ENCODE measurements at regions not wholly inside any gene's neighbourhood (a gene's known extent, or its start where the extent isn't known, plus 50 kb on each side); places are given as distances from the start of the nearest gene placed in this dataset.

GRCh38 chr6:158249340-158249836, 62.9 kb upstream of the TULP4 start:
- Mint-ChIP-seq H3K4me1 (ENCODE audit: unreplicated experiment) (peaks cover 9% of the 10 kb centered on the region), H3K9me3 (ENCODE audit: unreplicated experiment) (no peaks in the 10 kb centered on the region), H3K4me3 (ENCODE audit: unreplicated experiment) (no peak overlapping the region), H3K36me3 (ENCODE audit: unreplicated experiment) (peaks cover 12% of the 10 kb centered on the region), H3K27ac (ENCODE audit: unreplicated experiment) (no peak overlapping the region), H3K27me3 (ENCODE audit: unreplicated experiment) (no peaks in the 10 kb centered on the region)
- TF ChIP-seq, protein P1, sequence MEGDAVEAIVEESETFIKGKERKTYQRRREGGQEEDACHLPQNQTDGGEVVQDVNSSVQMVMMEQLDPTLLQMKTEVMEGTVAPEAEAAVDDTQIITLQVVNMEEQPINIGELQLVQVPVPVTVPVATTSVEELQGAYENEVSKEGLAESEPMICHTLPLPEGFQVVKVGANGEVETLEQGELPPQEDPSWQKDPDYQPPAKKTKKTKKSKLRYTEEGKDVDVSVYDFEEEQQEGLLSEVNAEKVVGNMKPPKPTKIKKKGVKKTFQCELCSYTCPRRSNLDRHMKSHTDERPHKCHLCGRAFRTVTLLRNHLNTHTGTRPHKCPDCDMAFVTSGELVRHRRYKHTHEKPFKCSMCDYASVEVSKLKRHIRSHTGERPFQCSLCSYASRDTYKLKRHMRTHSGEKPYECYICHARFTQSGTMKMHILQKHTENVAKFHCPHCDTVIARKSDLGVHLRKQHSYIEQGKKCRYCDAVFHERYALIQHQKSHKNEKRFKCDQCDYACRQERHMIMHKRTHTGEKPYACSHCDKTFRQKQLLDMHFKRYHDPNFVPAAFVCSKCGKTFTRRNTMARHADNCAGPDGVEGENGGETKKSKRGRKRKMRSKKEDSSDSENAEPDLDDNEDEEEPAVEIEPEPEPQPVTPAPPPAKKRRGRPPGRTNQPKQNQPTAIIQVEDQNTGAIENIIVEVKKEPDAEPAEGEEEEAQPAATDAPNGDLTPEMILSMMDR (IDR thresholded peaks at IDR 0.05): no peak
- no peak for DNase-seq (ENCODE audit: extremely low spot score, unreplicated experiment)

- Mint-ChIP-seq H3K4me3 (ENCODE audit: unreplicated experiment) (no peak overlapping the region), H3K4me1 (ENCODE audit: unreplicated experiment) (peaks cover 24% of the 10 kb centered on the region), H3K27me3 (ENCODE audit: unreplicated experiment) (no peaks in the 10 kb centered on the region), H3K36me3 (ENCODE audit: unreplicated experiment) (peaks cover 10% of the 10 kb centered on the region), H3K9me3 (ENCODE audit: unreplicated experiment) (no peaks in the 10 kb centered on the region), H3K27ac (ENCODE audit: unreplicated experiment) (no peak overlapping the region)
- DNase-seq (ENCODE audit: extremely low spot score, unreplicated experiment): no peak
- TF ChIP-seq, protein P1 (IDR thresholded peaks at IDR 0.05): no peak
These were observed 60.7 kb upstream of the TULP4 start for GRCh38 chr6:158251565-158251964.

- no peaks in the 10 kb centered on the region for H3K9me3 Mint-ChIP-seq (ENCODE audit: unreplicated experiment)
- TF ChIP-seq, protein P1 (IDR thresholded peaks at IDR 0.05): no peak
- peaks cover 41% of the 10 kb centered on the region for H3K4me1 Mint-ChIP-seq (ENCODE audit: unreplicated experiment)
- no peak for DNase-seq (ENCODE audit: extremely low spot score, unreplicated experiment)
- no peak overlapping the region for H3K27ac Mint-ChIP-seq (ENCODE audit: unreplicated experiment)
- no peaks in the 10 kb centered on the region for H3K27me3 Mint-ChIP-seq (ENCODE audit: unreplicated experiment)
- H3K4me3 Mint-ChIP-seq (ENCODE audit: unreplicated experiment): no peak overlapping the region
- peaks cover 6% of the 10 kb centered on the region for H3K36me3 Mint-ChIP-seq (ENCODE audit: unreplicated experiment)
These were observed 59.0 kb upstream of the TULP4 start for GRCh38 chr6:158253248-158253647.

GRCh38 chr6:158255275-158255988, 56.8 kb upstream of the TULP4 start:
- peak overlapping the region; percentile 45 for H3K27ac Mint-ChIP-seq (ENCODE audit: unreplicated experiment)
- peaks cover 6% of the 10 kb centered on the region for H3K36me3 Mint-ChIP-seq (ENCODE audit: unreplicated experiment)

DNA sequence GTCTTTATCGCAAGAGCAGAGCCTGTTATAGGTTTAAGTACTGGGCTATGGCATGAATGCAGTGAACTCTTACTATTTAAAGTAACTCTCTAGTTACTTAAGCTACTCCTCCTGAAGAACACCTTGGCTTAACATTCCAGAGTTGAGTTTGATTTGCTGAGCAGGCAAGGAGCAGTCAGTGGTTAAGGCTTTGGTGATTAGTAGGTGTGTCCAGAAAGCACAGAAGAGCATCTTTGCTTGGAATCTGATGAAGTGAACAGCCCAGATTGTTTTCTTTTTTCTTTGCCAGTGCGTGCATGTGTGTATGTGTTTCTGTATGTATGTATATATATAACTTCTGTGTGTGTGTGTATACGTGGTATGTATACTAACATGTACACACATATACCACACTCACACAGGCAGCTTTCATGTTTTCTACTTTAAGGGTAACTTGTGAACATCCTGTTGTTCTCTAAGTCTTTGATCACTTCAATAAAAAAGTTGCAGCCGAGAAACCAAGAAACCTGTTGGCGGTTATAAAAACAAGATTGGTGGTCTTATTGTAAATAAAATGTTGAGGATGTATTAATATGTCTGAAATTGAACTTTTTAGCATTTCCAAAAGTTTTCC, 56.2 kb upstream of the TULP4 start:
- no peaks in the 10 kb centered on the region for H3K9me3 Mint-ChIP-seq (ENCODE audit: unreplicated experiment)
- H3K36me3 Mint-ChIP-seq (ENCODE audit: unreplicated experiment): peaks cover 6% of the 10 kb centered on the region
- no peak overlapping the region for H3K4me3 Mint-ChIP-seq (ENCODE audit: unreplicated experiment)
- TF ChIP-seq, protein P1 (IDR thresholded peaks at IDR 0.05): no peak
- no peaks in the 10 kb centered on the region for H3K27me3 Mint-ChIP-seq (ENCODE audit: unreplicated experiment)
- peaks cover 35% of the 10 kb centered on the region for H3K4me1 Mint-ChIP-seq (ENCODE audit: unreplicated experiment)
- no peak for DNase-seq (ENCODE audit: extremely low spot score, unreplicated experiment)
- no peak overlapping the region for H3K27ac Mint-ChIP-seq (ENCODE audit: unreplicated experiment)

More at GRCh38 chr6:158255275-158255988, 56.8 kb upstream of the TULP4 start:
- Mint-ChIP-seq H3K27me3 (ENCODE audit: unreplicated experiment) (no peaks in the 10 kb centered on the region), H3K4me3 (ENCODE audit: unreplicated experiment) (no peak overlapping the region), H3K4me1 (ENCODE audit: unreplicated experiment) (peaks cover 41% of the 10 kb centered on the region), H3K9me3 (ENCODE audit: unreplicated experiment) (no peaks in the 10 kb centered on the region)
- TF ChIP-seq, protein P1 (IDR thresholded peaks at IDR 0.05): no peak
- no peak for DNase-seq (ENCODE audit: extremely low spot score, unreplicated experiment)

Data from osteocyte (in vitro differentiated cells).